AG09319 (cell line): ENCODE measurements at regions not wholly inside any gene's neighbourhood (a gene's known extent, or its start where the extent isn't known, plus 50 kb on each side); places are given as distances from the start of the nearest gene placed in this dataset.

Experiments used
- DNase-seq: peaks from one replicate; pipeline ENCODE4 v3.0.0-alpha.2; 2010; ENCODE audit warnings: low read depth; ENCODE audit errors: extremely low read depth
- TF ChIP-seq, protein P1 (sequence below): IDR thresholded peaks from 2 replicates; pipeline ENCODE4 v1.5.1; 2011; ENCODE audit warnings: low read depth, mild to moderate bottlenecking, inconsistent platforms, low read length, moderate library complexity

DNA sequence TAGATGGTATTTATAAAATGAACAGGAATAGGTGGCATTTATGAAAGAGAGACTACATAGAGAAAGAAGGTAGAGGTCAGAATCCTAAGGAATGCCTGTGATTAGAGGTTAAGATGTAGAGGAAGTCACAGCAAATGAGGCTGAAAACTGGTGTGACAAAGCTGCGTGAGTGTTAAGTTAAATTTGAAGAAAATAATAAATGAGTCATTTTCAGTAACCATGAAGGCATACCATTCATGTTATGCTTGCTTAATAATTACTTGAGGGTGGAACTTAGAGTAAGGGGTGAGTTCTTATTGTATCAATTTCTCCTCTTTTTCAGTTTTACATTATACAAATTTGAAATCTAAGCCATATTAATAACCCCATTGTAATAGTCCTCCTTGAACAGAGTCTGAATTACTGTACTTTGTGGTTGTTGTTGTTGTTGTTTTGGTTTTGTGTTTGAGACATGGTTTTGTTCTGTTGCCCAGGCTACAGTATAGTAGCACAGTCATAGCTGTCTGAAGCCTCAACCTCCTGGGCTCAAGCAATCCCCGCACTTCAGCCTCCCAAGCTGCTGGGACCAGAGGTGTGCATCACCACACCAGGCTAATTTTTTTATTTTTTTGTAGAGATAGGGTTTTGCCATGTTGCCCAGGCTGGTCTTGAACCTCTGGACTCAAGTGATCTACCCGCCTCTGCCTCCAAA lies 761.5 kb downstream of the GALC start:
- TF ChIP-seq, protein P1, sequence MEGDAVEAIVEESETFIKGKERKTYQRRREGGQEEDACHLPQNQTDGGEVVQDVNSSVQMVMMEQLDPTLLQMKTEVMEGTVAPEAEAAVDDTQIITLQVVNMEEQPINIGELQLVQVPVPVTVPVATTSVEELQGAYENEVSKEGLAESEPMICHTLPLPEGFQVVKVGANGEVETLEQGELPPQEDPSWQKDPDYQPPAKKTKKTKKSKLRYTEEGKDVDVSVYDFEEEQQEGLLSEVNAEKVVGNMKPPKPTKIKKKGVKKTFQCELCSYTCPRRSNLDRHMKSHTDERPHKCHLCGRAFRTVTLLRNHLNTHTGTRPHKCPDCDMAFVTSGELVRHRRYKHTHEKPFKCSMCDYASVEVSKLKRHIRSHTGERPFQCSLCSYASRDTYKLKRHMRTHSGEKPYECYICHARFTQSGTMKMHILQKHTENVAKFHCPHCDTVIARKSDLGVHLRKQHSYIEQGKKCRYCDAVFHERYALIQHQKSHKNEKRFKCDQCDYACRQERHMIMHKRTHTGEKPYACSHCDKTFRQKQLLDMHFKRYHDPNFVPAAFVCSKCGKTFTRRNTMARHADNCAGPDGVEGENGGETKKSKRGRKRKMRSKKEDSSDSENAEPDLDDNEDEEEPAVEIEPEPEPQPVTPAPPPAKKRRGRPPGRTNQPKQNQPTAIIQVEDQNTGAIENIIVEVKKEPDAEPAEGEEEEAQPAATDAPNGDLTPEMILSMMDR = no peak
- DNase-seq = no peak

- TF ChIP-seq, protein P1 = no peak
- no peak for DNase-seq
Observed at GRCh38 chr14:87230726-87231125, 762.3 kb downstream of the GALC start.

GRCh38 chr14:87229131-87229530 lies 763.9 kb downstream of the GALC start:
- DNase-seq = no peak
- TF ChIP-seq, protein P1 = no peak

GRCh38 chr14:87217023-87217422 lies 776.0 kb downstream of the GALC start:
- no peak for DNase-seq
- TF ChIP-seq, protein P1 = no peak

DNA sequence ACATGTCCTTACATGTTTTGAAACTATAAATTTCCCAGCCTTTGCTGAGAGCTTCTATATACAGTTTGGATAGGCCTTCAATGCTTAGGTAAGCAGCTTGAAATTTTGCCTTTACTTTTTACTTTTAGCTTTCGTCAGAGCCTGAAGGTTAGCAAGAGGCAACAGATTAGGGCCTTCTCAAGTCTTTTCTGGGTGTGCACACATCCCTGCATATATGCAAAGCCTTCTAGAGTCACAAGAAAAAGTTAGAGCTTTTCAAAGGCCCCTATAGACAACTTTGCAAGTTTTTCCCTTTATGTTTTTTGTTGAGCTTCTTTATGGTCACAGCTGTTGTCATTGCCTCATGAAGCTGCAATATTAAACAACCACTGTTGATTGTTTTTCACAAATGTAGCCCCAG lies 778.4 kb downstream of the GALC start:
- TF ChIP-seq, protein P1 = no peak
- no peak for DNase-seq

DNA sequence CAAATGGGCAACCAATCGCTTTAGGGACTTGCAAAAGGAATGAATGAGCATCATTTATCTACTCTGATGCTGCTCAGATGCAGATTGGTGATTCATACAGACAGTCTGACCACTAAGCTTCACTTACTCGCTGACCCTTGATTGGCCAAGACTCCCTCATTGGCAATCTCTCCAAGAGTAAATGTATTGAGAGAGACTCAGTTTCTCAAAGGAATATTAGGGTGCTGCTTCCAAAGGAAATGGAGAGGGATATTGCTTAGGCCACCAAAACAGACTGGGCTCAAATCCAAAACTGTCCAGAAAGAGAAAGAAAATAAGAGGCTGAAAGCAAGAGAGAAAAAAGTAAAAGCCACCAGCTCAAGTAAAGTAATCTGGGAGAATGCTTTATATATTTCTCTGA lies 785.2 kb downstream of the GALC start:
- TF ChIP-seq, protein P1 = no peak
- DNase-seq = no peak

GRCh38 chr14:87205811-87206210 lies 787.2 kb downstream of the GALC start:
- TF ChIP-seq, protein P1 = no peak
- no peak for DNase-seq
